ENCODE measurements at regions not wholly inside any gene's neighbourhood (a gene's known extent, or its start where the extent isn't known, plus 50 kb on each side); places are given as distances from the start of the nearest gene placed in this dataset.
"Not testable (repeated sequence)": the region's sequence is repeated elsewhere in the genome, so short reads cannot be mapped to it uniquely, and the experiment has no call there.

DNA sequence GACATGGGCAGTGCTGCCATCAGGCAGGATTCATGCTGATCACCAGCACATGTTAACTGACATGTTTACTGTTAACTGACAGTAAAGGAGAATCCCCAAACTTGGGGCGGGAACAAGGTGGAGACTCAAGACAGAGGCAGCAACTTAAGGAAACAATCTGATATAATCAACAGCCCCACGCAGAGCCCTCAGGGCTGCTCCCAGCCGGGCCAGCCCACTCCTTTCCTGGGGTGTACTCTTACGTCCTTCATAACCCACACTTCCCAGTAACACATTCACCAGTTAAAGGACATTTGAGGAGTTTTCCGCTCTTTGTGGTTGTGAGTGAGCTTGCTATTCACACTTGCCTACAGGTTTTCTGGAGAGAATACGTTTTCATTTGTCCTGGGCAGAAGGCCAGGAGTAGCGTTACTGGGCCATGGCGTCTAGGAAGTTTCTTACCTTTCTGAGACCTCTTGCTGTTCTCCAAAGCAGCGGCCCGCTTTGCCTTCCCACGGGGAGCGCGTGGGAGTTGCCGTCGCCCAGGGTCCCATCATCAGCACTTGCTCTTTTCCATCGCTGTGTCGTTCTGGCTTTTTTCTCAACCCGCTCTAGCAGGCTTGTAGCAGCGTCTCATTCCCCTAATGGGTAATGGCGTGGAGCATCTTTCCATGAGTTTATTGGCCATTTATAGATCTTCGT, 56.4 kb downstream of the FOXF2 start:
- no peak for DNase-seq

DNA sequence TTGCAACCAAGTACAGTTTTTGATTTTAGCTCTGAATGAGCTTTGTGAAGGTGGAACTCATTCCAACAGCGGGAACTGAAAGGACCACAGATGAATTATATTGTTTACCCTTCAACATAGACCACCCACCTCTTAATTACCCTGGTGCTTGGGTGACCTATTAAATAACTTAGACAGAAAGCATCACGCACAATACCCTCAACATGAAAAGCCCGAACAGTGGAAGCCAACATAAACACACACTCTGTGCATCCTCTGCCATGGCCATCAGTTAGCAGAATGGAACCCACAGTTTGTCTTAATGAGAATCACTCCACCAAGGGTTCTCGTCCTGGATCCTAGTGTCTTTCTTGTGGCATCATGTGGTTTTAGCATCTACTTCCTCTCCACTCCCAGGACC, 60.5 kb downstream of the FOXF2 start:
- DNase-seq = no peak

DNA sequence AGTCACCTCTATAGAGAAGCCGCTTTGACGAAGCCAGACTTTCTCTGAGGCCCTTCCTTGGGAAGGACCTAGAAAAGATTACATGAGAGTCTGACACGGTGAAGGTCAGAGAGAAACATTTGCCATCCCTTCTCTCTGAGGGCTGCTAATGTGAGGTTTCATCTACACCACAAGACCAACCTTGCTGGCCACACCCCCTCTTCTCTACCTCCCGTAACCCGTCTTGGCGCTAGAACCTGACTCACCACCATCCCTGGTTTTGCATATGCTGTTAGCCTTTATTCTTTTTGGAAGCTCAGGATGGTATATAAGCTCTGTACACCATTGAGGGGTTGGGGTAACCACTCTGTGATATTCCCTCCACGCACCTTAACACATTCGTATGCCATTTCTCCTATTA, 63.6 kb downstream of the FOXF2 start:
- no peak for DNase-seq

DNA sequence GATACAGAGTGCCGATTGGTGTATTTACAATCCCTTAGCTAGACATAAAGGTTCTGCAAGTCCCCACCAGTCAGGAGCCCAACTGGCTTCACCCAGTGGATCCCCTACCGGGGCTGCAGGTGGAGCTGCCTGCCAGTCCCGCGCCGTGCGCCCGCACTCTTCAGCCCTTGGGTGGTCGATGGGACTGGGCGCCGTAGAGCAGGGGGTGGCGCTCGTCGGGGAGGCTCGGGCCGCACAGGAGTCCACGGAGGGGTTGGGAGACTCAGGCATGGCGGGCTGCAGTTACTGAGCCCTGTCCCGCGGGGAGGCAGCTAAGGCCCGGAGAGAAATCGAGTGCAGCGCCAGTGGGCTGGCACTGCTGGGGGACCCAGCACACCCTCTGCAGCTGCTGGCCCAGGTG, 67.4 kb downstream of the FOXF2 start:
- DNase-seq = not testable (repeated sequence)

DNA sequence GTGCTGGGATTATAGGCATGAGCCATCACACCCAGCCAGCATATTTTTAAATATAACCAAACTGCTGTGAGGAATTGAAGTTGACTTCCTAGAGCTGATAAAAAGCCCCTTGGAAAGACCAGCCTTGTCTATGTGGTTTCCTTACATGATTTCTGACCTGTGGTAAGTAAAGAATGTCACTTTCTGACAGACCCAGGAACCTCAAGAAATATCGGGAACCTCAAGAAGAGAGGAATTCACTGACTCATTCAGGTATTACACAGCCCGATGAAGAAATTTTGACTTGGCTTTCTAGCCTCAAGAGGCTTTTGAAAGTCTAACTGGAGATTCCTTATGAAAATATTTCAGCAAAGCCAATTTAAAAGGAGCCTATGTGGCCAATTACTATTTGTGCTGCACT, 71.8 kb downstream of the FOXF2 start:
- DNase-seq = no peak

DNA sequence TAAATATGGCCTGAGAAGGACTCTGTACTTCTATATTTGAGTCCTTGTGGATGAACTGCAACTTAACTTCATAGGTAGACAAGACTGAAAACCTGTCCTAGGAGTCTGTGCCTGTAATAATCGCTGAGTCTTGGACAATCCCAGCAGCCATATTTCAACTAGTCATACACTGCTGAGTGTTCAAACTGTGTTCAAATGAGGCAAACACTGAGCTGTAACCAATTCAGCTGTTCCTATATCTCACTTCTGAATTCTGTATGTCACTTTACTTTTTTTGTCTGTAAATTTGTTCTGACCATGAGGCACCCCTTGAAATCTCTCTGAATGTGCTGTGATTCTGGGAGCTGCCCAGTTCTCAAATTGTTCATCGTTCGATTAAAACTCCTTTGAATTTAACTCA, 72.4 kb downstream of the FOXF2 start:
- DNase-seq = no peak

DNA sequence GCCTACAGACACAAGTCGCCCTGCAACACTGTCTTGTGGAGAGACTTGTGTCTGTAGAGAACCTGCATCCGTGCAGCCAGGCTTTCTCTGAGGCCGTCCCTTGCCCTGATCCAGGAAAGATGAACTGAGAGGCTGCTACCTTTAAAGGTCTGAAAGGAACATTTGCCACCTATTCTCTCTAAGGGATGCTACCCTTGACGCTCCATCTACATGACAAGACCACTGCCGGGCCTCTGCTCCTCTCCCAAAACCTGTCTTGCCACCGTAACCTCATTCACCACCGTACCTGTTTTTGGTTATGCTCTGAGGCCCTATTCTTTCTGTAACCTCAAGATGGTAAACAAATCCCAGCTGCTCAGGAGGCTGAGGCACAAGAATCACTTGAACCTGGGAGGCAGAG, 73.9 kb downstream of the FOXF2 start:
- DNase-seq = no peak

DNA sequence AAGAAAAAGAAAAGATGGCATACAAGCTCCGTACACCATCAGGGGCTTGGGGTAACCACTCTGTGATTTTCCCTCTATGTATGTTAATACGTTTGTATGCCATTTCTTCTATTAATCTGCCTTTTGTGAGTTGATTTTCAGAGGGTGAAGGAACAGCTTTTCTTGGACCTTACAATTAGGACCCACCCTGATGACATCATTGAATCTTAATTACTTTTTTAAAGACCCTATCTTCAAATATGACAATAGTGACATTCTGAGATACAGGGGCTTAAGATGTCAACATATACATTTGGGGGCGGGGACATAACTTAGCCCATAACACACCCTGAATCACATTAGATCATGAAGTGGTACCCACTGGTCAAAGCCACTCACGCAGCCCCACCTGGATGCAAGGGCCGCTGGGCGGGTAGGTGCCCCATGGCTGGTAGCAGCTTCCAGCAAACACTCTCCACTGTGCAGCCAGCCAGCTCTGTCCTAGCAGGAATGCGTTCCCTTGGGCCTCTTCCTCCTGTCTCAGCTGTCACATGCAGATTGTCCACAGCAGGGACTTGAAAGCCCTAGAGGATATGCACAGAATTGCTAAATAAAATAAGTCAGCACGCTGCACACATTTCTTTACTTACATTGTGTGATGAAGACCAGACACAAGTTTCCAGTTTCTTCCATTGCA, 74.5 kb downstream of the FOXF2 start:
- no peak for DNase-seq

DNA sequence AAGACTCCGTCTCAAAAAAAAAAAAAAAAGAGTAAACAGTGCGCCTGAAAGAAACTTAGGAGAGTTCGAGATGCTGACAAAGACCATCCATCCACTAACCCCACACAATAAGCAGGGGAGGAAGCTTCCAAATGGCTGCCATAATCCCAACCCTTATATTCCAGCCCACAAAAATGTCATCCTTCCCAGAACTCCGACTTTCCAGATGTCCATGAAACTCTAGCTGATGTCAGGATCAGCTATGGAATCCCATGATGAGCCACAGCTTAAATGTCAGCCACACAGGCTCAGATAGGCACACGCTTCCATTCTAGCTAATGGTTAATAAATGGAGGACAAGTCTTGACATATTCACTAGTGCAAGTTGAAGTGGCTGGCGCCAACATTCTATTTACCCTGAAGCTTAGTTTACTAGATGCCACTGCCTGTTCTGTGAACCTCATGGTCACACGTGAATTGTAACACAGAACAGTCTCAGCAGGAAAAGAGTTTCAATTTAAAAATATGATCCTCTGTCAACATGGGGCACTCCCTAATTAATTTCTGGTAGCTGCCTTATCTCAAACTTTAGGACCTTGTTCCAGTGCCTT, 75.5 kb downstream of the FOXF2 start:
- no peak for DNase-seq

DNA sequence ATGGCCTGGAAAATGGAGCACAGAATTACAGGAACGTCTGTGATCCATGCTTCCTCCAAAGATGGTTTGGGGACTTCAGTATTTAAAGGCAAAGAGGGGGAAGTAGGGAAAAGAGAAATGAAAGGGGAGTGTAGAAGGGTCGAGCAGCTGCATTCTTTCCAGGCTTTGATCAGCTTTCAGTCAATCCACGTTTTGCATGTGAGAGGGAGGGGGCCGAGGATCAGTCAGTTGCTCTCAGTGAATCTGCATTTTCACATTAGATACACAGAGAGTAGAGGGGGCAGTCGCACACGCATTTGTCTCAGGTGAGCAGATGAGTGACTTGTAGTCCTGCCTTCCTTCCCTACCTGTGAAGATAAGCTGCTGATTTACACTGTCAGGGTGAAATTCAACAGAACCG, 78.8 kb downstream of the FOXF2 start:
- no peak for DNase-seq

DNA sequence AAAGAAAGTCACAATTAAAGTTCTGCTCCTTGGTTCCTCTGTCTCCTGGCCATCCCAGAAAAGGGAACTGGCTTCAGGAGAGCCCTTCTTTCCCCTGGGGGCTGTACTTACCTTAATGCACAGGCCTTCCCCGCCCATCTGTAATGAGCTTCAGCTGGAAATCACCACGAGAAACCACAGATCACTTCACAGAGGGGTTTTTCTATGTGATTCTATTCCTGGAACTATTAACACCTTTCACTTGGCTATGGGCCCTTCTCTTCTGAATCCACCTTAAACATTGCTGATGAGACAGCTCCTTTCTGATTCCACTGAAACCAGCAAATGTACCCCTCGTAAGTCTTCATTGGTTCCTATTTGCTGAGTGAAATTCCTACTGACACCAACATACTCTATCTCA, 80.7 kb downstream of the FOXF2 start:
- DNase-seq = no peak

DNA sequence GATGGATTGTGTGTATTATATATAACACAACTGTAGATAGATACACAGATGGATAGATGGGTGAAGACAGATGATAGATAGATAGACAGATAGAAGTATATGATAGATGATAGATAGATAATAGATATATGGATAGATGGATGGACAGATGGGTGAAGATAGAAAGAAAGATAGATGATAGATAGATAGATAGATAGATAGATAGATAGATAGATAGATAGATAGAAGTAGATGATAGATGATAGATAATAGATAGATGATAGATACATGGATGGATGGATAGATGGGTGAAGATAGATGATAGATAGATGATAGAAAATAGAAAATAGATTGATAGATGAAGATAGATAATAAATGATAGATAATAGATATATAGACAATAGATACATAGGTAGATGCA, 83.3 kb downstream of the FOXF2 start:
- DNase-seq = no peak

DNA sequence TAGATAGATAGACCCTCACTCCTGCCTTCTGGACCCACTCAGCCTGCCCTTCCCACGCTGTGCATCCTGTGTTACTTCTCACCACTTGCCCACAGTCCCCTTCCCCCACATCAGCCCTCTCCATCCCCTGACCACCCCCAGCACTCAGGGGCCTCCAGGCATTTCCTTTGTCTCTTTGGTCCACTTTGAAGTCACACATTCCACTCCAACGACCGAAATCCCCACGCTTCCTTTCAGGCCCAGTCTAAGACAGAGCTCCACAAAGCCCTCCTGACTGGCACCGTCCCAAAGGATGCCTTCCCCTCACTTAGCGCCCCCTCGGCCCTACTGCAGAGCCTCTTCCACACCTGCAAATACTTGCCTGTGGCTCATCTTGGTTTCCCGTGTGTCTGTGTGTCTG, 83.8 kb downstream of the FOXF2 start:
- DNase-seq = no peak

DNA sequence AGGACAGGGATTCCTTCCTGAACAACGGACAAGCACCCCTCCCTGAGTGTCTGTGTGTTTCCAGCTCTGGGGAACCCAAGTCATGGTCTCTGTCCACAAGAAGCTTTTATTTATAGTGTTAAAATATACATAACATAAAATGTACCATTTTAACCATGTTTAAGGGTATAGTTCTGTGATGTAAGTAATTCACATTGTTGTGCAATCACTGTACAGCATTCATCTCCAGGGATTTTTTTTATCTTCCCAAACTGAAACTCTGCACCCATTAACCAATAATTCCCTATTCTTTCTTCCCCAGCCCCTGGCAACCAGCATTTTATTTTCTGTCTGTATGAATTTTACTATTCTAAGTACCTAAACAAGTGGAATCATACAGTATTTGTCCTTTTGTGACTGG, 84.2 kb downstream of the FOXF2 start:
- no peak for DNase-seq

DNA sequence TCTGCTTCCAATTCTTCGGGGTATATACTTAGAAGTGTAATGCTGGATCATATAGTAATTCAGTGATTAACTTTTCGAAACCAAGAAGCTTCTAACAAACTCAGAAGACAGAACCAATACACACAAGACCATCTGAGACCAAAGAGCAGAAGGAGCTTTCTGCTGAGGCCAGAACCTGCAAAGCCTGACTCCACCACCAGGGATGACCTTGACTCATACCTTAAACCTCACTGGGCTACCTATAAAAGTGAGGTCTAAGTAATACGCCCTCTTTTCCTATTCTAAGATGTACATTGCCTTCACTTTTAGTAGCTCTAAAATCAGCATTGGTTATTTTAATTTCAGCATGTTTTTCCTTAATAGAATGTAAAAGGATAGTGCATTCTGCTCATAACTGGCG, 84.8 kb downstream of the FOXF2 start:
- no peak for DNase-seq

DNA sequence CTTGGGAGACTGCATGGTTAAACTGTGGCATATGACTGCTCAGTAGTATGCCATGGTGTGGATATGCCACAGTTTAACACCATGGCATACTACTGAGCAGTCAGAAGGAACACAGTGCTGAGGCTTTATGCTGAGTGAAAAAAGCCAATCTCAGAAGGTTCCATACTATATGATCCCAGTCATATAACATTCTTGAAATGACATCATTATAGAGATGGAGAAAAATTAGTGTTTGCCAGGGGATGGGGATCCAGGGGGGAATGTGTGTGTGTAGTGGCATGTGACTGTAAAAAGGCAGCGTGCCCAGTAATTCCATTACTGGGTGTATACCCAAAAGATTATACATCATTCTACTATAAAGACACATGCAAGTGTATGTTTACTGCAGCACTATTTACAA, 85.8 kb downstream of the FOXF2 start:
- no peak for DNase-seq

DNA sequence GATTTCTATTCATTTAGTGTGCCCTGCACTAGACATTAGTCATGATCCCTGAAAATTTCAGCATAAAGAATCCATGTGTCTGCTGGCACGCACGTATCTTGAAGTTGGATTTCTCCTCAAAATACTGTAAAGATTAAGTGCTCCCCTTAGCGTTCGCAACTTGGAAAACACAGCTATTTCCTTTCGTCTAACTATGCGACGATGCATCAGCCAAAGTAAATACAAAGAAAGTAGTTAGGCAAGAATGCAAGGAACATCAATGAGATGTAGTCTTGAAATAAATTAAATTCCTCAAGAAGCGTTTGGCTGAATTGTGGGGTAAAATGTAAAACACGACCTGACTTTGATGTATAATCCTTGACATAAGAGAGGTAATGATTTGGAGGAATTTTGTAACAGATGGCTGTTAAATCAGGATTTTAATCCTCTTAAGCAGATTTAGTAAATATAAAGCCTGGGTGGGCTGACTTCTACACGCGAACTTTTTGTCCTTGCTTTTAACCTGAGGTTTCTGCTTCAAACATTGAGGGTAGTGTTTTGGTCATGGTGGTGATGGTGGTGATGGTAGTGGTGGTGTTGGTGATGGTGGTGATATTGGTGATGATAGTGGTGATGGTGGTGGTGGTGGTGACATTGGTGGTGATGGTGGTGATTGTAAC, 88.2 kb downstream of the FOXF2 start:
- no peak for DNase-seq

DNA sequence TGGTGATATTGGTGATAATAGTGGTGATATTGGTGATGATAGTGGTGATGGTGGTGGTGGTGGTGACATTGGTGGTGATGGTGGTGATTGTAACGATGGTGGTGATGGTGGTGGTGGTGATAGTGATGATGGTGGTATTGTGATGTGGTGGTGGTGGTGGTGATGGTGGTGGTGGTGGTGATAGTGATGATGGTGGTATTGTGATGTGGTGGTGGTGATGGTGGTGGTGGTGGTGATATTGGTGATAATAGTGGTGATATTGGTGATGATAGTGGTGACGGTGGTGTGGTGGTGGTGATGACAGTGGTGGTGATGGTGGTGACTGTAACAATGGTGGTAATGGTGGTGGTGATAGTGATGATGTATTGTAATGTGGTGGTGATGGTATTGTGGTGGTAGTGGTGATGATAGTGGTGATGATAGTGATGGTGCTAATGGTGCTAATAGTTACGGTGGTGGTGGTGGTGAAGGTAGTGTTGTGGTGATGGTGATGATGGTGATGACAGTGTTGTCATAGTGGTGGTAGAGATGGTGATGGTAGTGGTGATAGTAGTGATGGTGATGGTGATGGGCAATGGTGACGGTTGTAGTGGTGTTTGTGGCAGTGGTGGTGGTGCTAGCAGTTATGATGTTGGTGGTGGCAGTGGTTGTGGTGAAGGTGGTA, 88.9 kb downstream of the FOXF2 start:
- DNase-seq = not testable (repeated sequence)

DNA sequence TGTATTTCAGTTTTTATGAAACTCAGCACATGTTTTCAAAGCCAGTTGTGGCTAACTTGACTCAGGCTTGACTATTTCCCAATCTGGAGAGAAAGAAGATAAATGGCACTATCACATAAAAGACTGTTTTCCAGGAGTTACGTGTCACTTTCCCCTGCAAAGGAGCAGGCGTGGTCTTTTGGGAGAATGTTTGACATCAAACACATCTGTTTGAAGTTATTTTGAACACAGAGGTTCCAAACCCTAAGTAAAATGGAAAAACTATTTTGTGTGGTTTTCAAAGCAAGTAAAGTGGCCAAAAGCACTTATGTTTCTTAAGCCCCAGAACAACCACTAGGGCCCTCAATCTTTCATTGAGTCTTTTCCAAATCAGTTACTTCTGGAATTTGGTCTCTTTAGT, 89.7 kb downstream of the FOXF2 start:
- DNase-seq = no peak

DNA sequence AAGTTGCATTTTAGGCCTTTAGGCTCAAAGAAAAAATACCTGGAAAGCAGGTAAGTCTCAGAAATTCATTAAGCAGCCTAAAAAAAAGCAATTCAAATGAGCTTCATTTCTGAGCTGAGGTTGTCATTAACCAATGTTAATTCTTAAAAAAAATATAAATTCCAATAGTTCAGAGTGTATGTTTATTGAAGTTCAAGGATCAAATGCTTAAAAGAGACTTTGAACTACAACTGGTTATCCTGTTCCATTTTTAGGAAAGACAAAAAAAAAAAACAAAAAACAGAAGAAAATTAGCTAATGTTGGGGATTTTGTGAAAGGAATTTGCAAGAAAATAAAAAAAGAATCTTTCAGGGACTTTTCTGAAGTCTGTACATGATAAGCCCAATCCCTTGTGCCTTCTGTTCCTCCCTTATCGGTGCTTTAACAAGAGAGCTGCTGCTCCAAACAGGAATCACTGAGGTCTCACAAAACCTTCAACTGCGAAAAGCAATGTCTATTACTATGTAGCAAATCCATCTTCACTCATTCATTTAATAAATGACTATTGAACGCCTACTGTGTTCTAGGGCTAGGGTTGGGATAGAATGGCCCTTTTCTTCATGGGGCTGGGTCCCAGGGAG, 90.3 kb downstream of the FOXF2 start:
- DNase-seq = no peak

DNA sequence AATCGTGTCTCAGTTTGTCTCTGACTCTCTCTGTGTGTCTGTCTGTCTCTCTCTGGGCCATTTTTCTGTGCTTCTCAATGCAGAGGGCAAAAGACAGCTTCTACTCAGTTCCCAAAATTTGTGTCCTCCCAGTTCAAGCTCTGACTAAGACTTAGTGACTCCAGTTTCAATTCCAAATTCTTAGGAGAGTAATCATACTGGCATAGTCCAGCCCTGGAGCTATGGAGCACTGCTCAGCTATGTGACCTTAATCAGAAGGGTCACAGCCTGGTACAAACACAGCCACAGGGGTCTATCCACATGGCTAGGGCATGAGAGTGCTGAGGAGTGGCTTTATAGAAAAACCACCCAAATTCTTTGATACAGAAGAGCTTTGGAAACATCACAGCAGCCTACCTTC, 91.9 kb downstream of the FOXF2 start:
- DNase-seq = no peak

DNA sequence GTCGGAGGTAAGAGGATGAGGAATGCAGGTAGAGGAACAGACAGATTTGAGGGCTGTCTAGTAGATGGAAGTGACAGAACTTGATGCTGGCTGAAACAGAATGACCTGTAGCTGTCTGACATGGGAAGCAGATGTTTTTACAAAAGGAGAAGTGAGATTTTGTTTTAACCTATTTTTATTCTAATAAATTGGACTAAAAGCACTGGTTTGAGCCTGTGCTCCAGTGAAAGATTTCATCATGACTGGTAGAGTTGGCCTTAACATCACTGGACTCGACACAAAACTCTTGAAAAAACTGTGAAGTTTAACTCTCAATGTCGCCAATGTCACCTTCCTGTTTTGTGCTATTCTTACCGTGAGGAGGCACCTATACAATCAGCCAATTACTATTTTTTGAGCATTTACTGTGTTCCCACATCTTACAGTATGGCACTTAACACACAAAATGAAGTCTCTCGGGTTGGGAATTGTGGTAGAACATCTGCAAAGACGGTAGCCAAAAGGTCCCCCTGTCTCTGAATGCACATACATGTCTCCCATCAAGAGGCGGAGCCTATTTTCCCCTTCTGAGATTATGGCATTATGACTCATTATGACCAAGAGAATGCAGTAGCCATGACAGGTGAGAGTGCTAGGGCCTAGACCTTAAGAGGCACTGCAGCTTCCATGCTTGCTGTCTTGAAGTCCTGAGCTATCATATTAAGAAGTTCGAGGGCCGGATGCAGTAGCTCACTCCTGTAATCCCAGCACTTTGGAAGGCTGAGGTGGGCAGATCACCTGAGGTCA, 93.2 kb downstream of the FOXF2 start:
- no peak for DNase-seq

Measured in occipital lobe (tissue), 1 donor.